Germinal center (tissue), 1 donor: ENCODE measurements at regions not wholly inside any gene's neighbourhood (a gene's known extent, or its start where the extent isn't known, plus 50 kb on each side); places are given as distances from the start of the nearest gene placed in this dataset.
"Not testable (repeated sequence)": the region's sequence is repeated elsewhere in the genome, so short reads cannot be mapped to it uniquely, and the experiment has no call there.

Experiments used
- DNase-seq: peaks from one replicate; pipeline ENCODE4 v3.0.0; 2012; ENCODE audit warnings: mixed read lengths, low spot score

- DNase-seq: no peak
These were observed 304.6 kb downstream of the MTX2 start for GRCh38 chr2:176573612-176574483.

GRCh38 chr2:176574484-176575236 lies 305.4 kb downstream of the MTX2 start:
- DNase-seq: no peak

- DNase-seq: no peak
These were observed 306.0 kb downstream of the MTX2 start for GRCh38 chr2:176575237-176575744.

GRCh38 chr2:176577054-176577453 lies 307.8 kb downstream of the MTX2 start:
- no peak for DNase-seq

GRCh38 chr2:176578292-176578691 lies 309.1 kb downstream of the MTX2 start:
- not testable (repeated sequence) for DNase-seq

- no peak for DNase-seq
These were observed 310.4 kb downstream of the MTX2 start for GRCh38 chr2:176579608-176580007.

- no peak for DNase-seq
These were observed 312.4 kb downstream of the MTX2 start for GRCh38 chr2:176581557-176582165.

GRCh38 chr2:176582176-176582575 lies 312.9 kb downstream of the MTX2 start:
- DNase-seq: no peak

GRCh38 chr2:176582990-176583481 lies 313.8 kb downstream of the MTX2 start:
- no peak for DNase-seq

GRCh38 chr2:176583607-176584006 lies 314.4 kb downstream of the MTX2 start:
- DNase-seq: no peak

GRCh38 chr2:176584333-176584732 lies 315.1 kb downstream of the MTX2 start:
- no peak for DNase-seq

- DNase-seq: no peak
These were observed 316.0 kb downstream of the MTX2 start for GRCh38 chr2:176585291-176585690.

- no peak for DNase-seq
These were observed 316.5 kb downstream of the MTX2 start for GRCh38 chr2:176585791-176586190.

GRCh38 chr2:176589287-176589686 lies 320.0 kb downstream of the MTX2 start:
- DNase-seq: no peak

- DNase-seq: no peak
These were observed 320.7 kb downstream of the MTX2 start for GRCh38 chr2:176589825-176590440.

- DNase-seq: no peak
These were observed 323.0 kb downstream of the MTX2 start for GRCh38 chr2:176592216-176592615.

GRCh38 chr2:176595986-176596385 lies 326.7 kb downstream of the MTX2 start:
- no peak for DNase-seq

- DNase-seq: no peak
These were observed 328.7 kb downstream of the MTX2 start for GRCh38 chr2:176597916-176598315.

- DNase-seq: no peak
These were observed 329.1 kb downstream of the MTX2 start for GRCh38 chr2:176598351-176598750.

GRCh38 chr2:176599796-176600485 lies 330.7 kb downstream of the MTX2 start:
- no peak for DNase-seq

- no peak for DNase-seq
These were observed 331.8 kb downstream of the MTX2 start for GRCh38 chr2:176601066-176601465.
